Motor neuron (in vitro differentiated cells): ENCODE measurements at regions not wholly inside any gene's neighbourhood (a gene's known extent, or its start where the extent isn't known, plus 50 kb on each side); places are given as distances from the start of the nearest gene placed in this dataset.

ENCODE experiments used
- ATAC-seq, 8 experiments: fragments of 200-7000 bp; cut with Tn5 transposase; replicated peaks in 6 of 8; 2 replicates each; pipeline ENCODE4 v1.8.0; 2021; ENCODE audit warnings: mild to moderate bottlenecking in 8 of 8, moderate library complexity in 8 of 8
- H3K27ac ChIP-seq, 2 donors: fragments of 250-450 bp; sonication (Bioruptor Pico); 2 replicates each; pipeline ENCODE4 v1.9.0; 2021; ENCODE audit warnings: antibody characterized with exemption in 2 of 2, mild to moderate bottlenecking in 2 of 2, moderate library complexity in 1 of 2
- H3K4me1 ChIP-seq, 2 donors: fragments of 250-450 bp; sonication (Bioruptor Pico); replicated peaks in 1 of 2; 2 replicates each; pipeline ENCODE4 v1.6.1; 2021; ENCODE audit warnings: antibody characterized with exemption in 2 of 2, mild to moderate bottlenecking in 2 of 2, moderate library complexity in 1 of 2
- H3K4me3 ChIP-seq, 5 donors: fragments of 250-450 bp; sonication (Bioruptor Pico); 2 replicates each; pipeline ENCODE4 v1.9.0; 2021; ENCODE audit warnings: antibody characterized with exemption in 5 of 5, mild to moderate bottlenecking in 5 of 5, moderate library complexity in 4 of 5
- WGBS, 10 experiments: fragments of 450-650 bp; shearing (Covaris generic); methylation state at CpG; one replicate each; pipeline ENCODE4 v1.0.0; 2022; 5-methylcytosine and 5-hydroxymethylcytosine counted together
- in situ Hi-C, 9 experiments: fragments of 400-800 bp; cut with MboI; loops; one replicate each; pipeline ENCODE4 v1.15.0; 2021; ENCODE audit warnings: low sequenced_read_pairs in 9 of 9, low pct_unique_long_range_greater_than_20kb in 2 of 9; ENCODE audit not compliant: unreplicated experiment in 9 of 9

DNA sequence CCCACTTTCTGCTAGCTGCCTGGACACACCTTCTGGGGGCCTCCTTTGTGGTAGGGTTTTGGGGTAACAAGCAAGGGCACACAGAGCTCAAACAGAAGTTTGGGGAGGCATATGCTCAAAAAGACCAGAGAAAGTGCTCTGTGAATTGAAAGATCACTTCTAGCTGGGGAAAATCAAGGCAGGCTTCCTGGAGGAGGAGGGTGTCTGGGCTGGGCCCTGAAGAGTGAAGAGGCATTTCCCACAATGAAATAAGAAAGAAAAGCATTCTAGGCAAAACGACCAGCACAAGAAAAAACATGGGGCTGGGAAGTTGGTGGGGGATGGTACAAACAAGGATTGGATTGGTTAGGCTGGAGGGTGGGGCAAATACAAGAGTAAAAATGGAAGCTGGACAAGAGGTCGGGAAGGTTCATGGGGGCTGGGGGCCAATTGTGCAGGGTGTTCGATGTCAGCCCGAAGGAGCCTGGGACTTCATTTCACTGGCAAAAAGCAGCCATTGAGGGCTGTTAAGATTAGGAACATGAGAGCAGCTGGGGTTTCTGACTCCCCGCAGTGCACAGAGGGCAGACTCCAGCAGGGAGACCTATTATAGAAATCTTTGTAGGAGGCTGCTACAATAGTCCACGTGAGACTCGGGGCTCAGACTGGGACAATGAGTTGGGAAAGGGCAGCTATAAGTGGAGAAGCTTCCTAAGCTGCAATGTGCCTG is 51.5 kb upstream of the CMKLR1 start:
- Histone ChIP-seq H3K4me1 (peaks cover 0 to 4% of the 10 kb centered on the region in 2 donors), H3K4me3 (no peak overlapping the region), H3K27ac (no peak overlapping the region)
- ATAC-seq, result no peak
- 0 to 37% (median 26%) methylated on average over 1 to 7 of the region's 7 CpGs; no CpG with 5 or more reads in 2 of the 10 experiments for WGBS, 10 experiments
- in situ Hi-C loops, result no loop called here

DNA sequence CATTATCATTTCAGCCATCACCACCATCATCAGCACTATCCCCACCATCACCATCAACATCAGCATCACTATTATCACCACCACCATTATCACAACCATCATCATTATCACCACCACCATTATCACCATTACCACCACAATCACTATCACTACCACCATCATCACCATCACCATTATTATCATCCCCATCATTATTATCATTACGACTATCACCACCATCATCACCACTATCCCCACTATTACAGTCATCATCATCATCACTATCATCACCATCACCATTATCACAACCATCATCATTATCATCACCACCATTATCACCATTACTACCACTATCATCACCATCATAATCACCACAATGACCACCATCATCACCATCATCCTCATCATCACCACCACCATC is 50.4 kb upstream of the CMKLR1 start:
- H3K27ac ChIP-seq, result no peak overlapping the region
- no peak for ATAC-seq
- peaks cover 0 to 4% of the 10 kb centered on the region in 2 donors for H3K4me1 ChIP-seq
- WGBS, 10 experiments, result 14 to 100% (median 67%) methylated on average over 1 of the region's 1 CpG; no CpG with 5 or more reads in 3 of the 10 experiments
- no peak overlapping the region for H3K4me3 ChIP-seq
- in situ Hi-C loops, result no loop called here
